Calu3 (cell line): ENCODE measurements at regions not wholly inside any gene's neighbourhood (a gene's known extent, or its start where the extent isn't known, plus 50 kb on each side); places are given as distances from the start of the nearest gene placed in this dataset.

Source experiments
- BruUV-seq: library from RNA; stranded (reverse); fragments of 400-500 nt; replicated peaks from 2 replicates; lab custom pipeline; 2021; lab: Mats Ljungman, UMichigan
- CTCF ChIA-PET: fragments of 300-600 bp; sonication (Branson Sonifier 250); formaldehyde crosslinking; loops from one replicate; lab custom pipeline; 2022; ENCODE audit warnings: antibody characterized with exemption; lab: Charles Lee
- DNase-seq: peaks from one replicate; pipeline ENCODE4 v3.0.0; 2022
- H3K27ac Mint-ChIP-seq: one replicate; pipeline ENCODE4 v1.8.0; 2022; ENCODE audit warnings: mixed read lengths; ENCODE audit not compliant: unreplicated experiment
- H3K27me3 Mint-ChIP-seq: one replicate; pipeline ENCODE4 v1.8.0; 2022; ENCODE audit warnings: mixed read lengths; ENCODE audit not compliant: unreplicated experiment
- H3K36me3 Mint-ChIP-seq: one replicate; pipeline ENCODE4 v1.8.0; 2022; ENCODE audit warnings: mild to moderate bottlenecking, moderate library complexity, mixed read lengths; ENCODE audit not compliant: insufficient read depth, unreplicated experiment
- H3K4me1 Mint-ChIP-seq: one replicate; pipeline ENCODE4 v1.8.0; 2022; ENCODE audit warnings: mild to moderate bottlenecking, low read depth, mixed read lengths; ENCODE audit not compliant: unreplicated experiment
- H3K4me3 Mint-ChIP-seq: one replicate; pipeline ENCODE4 v1.8.0; 2022; ENCODE audit warnings: mild to moderate bottlenecking, low read depth, moderate library complexity, mixed read lengths; ENCODE audit not compliant: unreplicated experiment
- H3K9me3 Mint-ChIP-seq: one replicate; pipeline ENCODE4 v1.8.0; 2022; ENCODE audit warnings: low read depth, mixed read lengths; ENCODE audit not compliant: unreplicated experiment
- CTCF ChIP-seq: fragments of 200-600 bp; IDR thresholded peaks from one replicate; pipeline ENCODE4 v1.8.0; 2022; ENCODE audit warnings: antibody characterized with exemption; ENCODE audit not compliant: unreplicated experiment
- intact Hi-C: fragments of 100-400 bp; cut with micrococcal nuclease; formaldehyde crosslinking; loops from one replicate; pipeline ENCODE4 v1.10.0; 2022; ENCODE audit not compliant: unreplicated experiment

GRCh38 chr20:39278230-39278788 is 316.2 kb downstream of the DHX35 start:
- BruUV-seq: no TSS peak
- Mint-ChIP-seq H3K36me3 (no peaks in the 10 kb centered on the region), H3K27ac (no peak overlapping the region), H3K27me3 (peaks cover 68% of the 10 kb centered on the region), H3K4me1 (no peaks in the 10 kb centered on the region), H3K4me3 (no peak overlapping the region), H3K9me3 (peaks cover 3% of the 10 kb centered on the region)
- intact Hi-C loops: no loop called here
- CTCF ChIA-PET: interaction anchor here (0.5 kb wide), 1 partner anchor 102 kb away, joined by 4 read pairs; no protein-coding TSS in a partner anchor
- no peak for DNase-seq
- no peak for TF ChIP-seq CTCF

GRCh38 chr20:39277185-39277584 is 315.0 kb downstream of the DHX35 start:
- intact Hi-C loops: no loop called here
- Mint-ChIP-seq H3K9me3 (peaks cover 3% of the 10 kb centered on the region), H3K36me3 (no peaks in the 10 kb centered on the region), H3K27ac (no peak overlapping the region), H3K27me3 (peaks cover 68% of the 10 kb centered on the region), H3K4me1 (no peaks in the 10 kb centered on the region), H3K4me3 (no peak overlapping the region)
- CTCF ChIA-PET: no interaction called here
- TF ChIP-seq CTCF: no peak
- BruUV-seq: no TSS peak
- no peak for DNase-seq

- DNase-seq: no peak
- peaks cover 81% of the 10 kb centered on the region for H3K27me3 Mint-ChIP-seq
- H3K9me3 Mint-ChIP-seq: peaks cover 3% of the 10 kb centered on the region
- intact Hi-C loops: no loop called here
- CTCF ChIA-PET: interaction anchor here (0.6 to 0.9 kb wide), 2 partner anchors 18 to 154 kb away, joined by 3 to 4 read pairs; no protein-coding TSS in a partner anchor
- BruUV-seq: no TSS peak
- no peak for TF ChIP-seq CTCF
- H3K4me1 Mint-ChIP-seq: no peaks in the 10 kb centered on the region
- H3K4me3 Mint-ChIP-seq: no peak overlapping the region
- no peaks in the 10 kb centered on the region for H3K36me3 Mint-ChIP-seq
- H3K27ac Mint-ChIP-seq: no peak overlapping the region
Observed at GRCh38 chr20:39270837-39271604, 308.9 kb downstream of the DHX35 start.

- H3K9me3 Mint-ChIP-seq: no peaks in the 10 kb centered on the region
- DNase-seq: no peak
- no peak overlapping the region for H3K4me3 Mint-ChIP-seq
- no peak overlapping the region for H3K27ac Mint-ChIP-seq
- intact Hi-C loops: loop anchor here (1.0 to 10.0 kb wide), 2 partner anchors 157 to 1425 kb away; no protein-coding TSS in a partner anchor
- peaks cover 81% of the 10 kb centered on the region for H3K27me3 Mint-ChIP-seq
- CTCF ChIA-PET: interaction anchor here (0.5 to 1.6 kb wide), 3 partner anchors 11 to 1694 kb away, joined by 5 to 11 read pairs (median 6); no protein-coding TSS in a partner anchor
- no peaks in the 10 kb centered on the region for H3K4me1 Mint-ChIP-seq
- no peak for TF ChIP-seq CTCF
- no TSS peak for BruUV-seq
- no peaks in the 10 kb centered on the region for H3K36me3 Mint-ChIP-seq
Observed at GRCh38 chr20:39269493-39270217, 307.5 kb downstream of the DHX35 start.
